HG03571 (cell line): ENCODE measurements at regions not wholly inside any gene's neighbourhood (a gene's known extent, or its start where the extent isn't known, plus 50 kb on each side); places are given as distances from the start of the nearest gene placed in this dataset.
"Not testable (repeated sequence)": the region's sequence is repeated elsewhere in the genome, so short reads cannot be mapped to it uniquely, and the experiment has no call there.

ENCODE experiments used
- ATAC-seq: cut with Tn5 transposase; IDR thresholded peaks from one replicate; pipeline ENCODE4 v1.9.1; 2021; ENCODE audit not compliant: unreplicated experiment

DNA sequence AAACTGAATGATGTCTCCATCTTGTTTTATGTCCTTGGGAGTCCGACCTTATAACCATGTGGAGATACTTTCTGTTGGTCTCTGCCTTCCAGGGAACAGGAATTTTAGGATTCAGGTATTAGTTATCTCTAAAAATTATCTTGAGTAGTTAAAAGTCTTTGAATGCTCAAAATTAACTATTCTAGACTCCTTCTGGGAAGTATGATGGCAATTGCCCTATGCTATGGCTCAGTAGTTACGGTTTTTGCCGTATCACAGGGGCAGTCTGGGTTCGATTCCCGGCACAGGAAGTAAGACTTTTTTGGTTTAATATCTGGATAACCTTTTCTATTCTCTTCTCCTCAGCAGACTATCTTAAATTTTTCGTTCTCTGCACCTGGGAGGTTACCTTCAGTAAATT, 708.7 kb upstream of the LRATD1 start:
- ATAC-seq: no peak

GRCh38 chr2:13942111-13942510, 690.4 kb upstream of the LRATD1 start:
- no peak for ATAC-seq

DNA sequence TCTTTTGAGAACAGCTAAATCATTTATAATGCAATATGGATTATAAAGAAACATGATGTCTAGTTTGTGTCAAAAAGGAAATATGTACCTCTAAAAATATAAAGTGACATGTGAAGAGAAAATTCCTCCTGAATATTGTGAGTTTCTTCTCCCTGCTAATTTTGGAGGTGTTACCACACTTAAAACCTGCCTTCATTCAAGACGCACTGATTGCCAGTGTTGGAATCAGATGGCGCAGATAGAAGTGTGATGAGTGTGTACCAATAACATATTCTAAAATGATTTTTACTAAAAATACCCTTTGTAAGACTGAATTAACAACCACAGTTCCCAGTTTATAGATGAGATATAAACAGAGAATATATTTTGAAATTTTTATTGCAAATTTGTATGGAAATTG, 681.8 kb upstream of the LRATD1 start:
- ATAC-seq: no peak

- no peak for ATAC-seq
Measured at GRCh38 chr2:13968811-13969210, 663.7 kb upstream of the LRATD1 start.

- no peak for ATAC-seq
Measured at GRCh38 chr2:13986119-13986720, 646.3 kb upstream of the LRATD1 start.

- ATAC-seq: no peak
Measured at GRCh38 chr2:13996527-13996926, 636.0 kb upstream of the LRATD1 start.

GRCh38 chr2:14011190-14011589, 621.3 kb upstream of the LRATD1 start:
- no peak for ATAC-seq

- ATAC-seq: no peak
Measured at GRCh38 chr2:14015113-14015630, 617.3 kb upstream of the LRATD1 start.

GRCh38 chr2:14016289-14016955, 616.1 kb upstream of the LRATD1 start:
- ATAC-seq: no peak

DNA sequence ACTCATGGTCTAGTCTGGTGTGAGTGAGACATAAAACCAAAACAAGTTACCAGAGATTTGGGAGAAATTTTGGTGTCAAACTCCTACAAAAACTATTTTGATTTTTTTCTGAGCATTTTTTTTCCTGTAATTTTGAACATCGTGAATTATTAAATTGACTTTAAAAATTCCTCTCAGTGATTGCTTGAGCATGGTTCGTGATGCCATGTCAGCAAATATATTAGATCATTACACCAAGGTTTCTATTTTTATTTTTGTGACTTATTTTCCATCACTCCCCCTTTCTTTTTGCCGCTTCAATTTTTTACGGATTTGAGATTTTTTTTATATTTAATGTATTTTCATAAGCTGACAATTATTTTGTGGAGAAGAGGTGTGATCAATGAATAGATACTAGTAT, 613.9 kb upstream of the LRATD1 start:
- no peak for ATAC-seq

- ATAC-seq: no peak
Measured at GRCh38 chr2:14023558-14023957, 609.0 kb upstream of the LRATD1 start.

DNA sequence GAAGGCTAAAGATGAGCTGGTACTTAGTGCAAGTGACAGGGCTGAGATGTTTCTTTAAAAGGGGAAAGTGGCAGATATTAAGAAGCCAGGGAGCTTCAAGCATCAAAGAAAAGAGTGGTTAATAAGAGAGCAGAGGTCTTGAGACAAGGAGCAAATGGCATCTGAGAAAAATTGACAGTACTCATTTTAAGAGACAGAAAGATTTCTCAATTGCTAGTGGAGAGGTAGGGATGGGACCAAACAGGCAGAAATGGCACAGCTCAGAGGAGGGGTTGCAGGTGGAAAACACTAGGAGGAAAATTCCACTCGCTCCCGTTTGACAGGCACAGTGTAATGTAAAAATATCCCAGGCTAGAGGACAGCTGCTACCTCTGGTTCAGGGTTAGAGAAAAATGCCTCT, 593.4 kb upstream of the LRATD1 start:
- ATAC-seq: no peak

DNA sequence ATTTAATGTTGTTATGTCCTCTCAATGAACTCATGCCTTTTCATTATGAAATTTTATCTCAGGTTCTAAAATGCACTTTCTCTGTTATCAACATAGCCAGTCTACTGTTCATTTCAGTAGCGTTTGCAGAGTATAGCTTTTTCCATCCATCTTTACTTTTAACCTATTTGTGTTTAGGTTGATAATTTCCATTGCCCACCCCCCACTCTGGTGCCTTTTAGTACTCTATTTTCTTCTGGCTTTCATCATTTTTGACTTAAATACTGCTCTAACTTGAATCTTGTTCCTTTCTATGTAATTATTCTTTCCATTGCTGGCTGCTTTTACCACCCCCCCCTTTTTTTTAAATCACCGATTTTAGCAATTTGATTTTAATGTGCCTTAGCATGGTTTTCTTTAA, 585.0 kb upstream of the LRATD1 start:
- ATAC-seq: no peak

DNA sequence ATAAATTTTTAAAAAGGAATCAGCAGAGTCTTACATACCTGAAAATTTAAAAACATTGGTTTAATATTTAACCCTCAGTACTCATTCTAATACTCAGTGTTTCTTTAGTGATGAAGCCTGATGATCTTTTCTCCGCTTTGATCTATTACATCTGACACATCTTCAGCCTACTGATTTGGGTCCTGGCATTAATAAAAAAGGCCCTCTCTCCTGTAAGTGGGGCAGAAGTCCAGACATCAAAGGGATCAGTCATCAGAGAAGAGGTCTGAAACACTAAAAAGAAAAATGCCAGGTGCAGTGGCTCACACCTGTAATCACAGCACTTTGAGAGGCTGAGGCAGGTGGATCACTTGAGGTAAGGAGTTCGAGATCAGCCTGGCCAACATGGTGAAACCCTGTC, 581.1 kb upstream of the LRATD1 start:
- ATAC-seq: no peak

GRCh38 chr2:14053105-14053504, 579.4 kb upstream of the LRATD1 start:
- ATAC-seq: no peak

DNA sequence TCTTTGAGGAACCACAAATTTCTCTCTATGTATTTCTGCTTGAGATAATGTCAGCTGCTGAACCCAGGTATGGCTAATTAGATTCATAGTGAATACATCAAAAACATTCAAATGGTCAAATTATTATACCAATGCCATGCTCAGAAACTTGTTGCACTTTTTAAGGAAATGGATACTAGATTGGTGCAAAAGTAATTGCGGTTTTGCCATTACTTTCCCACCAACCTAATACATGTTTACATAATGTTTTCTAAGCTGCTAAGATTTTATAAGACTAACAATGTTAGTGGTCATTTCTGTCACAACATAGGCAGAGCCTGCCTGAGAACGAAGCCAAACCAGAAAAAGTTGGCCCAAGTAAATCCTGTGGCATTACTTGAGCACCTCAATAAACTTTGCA, 568.2 kb upstream of the LRATD1 start:
- ATAC-seq: no peak

DNA sequence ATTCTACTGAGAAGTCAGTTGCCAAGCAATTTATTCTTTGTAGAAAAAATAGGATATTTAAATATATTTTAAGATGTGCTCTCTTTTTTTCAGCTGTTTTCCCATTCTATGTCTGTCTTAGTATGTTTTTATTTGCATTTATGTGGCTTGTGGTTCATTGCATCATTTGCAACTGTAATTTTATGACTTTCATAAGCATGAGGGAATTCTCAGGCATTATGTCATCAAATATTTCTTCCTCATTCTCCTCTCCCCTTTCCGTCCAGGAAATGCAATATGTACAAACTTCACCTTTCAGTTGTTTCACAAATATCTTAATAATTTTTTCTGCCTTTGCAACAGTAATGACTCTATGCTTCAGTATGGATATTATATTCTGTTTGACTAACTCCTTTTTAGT, 560.2 kb upstream of the LRATD1 start:
- ATAC-seq: no peak

DNA sequence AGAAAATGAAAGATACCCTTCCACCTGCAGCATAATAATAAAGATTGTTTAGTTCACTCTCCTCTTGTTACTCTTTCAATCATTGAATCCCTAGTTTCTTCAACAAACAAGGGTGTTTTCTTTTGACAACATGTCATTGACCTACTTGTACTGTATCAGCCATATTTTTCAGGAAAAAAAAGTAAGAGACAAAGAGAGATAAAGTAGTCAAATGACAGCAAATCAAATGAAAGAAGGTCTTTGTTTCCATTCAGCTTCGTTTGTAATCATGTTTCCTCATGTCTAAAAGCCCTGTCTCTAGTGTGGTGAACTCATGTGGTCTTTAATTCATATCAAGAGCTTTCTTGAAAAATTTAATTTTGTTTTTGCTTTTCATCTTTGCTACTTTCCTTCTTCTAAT, 557.8 kb upstream of the LRATD1 start:
- ATAC-seq: no peak

DNA sequence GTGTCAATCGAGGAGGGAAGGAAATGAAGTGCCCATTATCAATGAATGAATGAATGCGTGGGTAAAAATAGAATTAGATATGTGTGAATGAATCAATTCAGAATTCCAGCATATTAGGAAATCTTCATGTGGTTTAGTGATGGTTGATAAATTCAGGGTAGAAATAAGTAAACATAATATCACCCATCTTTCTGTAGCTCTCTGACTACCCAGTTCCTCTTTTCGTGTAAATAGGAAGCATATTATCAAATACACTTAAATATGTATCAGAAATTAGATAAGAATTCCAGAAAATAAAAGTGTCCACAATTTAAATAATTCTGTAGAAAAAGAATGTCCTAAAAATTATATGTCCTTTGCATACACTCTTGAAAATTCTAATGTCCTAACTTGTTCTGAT, 552.9 kb upstream of the LRATD1 start:
- ATAC-seq: no peak

GRCh38 chr2:14081521-14081920, 551.0 kb upstream of the LRATD1 start:
- ATAC-seq: no peak

- ATAC-seq: no peak
Measured at GRCh38 chr2:14082640-14083039, 549.9 kb upstream of the LRATD1 start.

DNA sequence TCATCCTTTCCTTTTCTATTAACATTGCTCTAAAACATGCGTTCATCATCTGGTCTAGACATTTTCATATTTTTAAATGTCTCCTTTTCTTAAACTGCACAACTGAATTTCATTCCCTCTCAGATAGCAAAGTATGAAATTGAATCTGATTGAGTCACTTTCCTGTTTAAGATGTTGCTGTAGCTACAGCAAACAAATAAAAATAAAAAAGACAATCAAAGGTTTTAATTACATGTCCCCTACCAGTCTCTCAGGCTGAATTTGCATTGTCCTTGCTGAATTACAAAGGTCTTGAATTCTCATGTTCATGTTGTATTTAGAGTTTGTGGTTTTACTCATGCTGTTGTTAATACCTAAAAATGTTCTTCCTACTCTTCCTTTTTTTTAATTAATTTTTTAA, 537.9 kb upstream of the LRATD1 start:
- ATAC-seq: no peak

DNA sequence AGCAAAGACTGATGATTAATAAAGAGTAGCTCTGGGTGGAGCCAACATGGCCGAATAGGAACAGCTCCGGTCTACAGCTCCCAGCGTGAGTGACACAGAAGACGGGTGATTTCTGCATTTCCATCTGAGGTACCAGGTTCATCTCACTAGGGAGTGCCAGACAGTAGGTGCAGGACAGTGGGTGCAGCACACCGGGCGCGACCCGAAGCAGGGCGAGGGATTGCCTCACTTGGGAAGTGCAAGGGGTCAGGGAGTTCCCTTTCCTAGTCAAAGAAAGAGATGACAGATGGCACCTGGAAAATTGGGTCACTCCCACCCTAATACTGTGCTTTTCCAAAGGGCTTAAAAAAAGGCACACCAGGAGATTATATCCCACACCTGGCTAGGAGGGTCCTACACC, 533.4 kb upstream of the LRATD1 start:
- ATAC-seq: not testable (repeated sequence)
